Stimulated activated CD8-positive, alpha-beta memory T cell treated with anti-CD3 and anti-CD28 coated beads, Interleukin-12 subunit alpha, Interleukin-12 subunit beta, amount 100 ng/mL, for 4 hours (primary cell): ENCODE measurements at regions not wholly inside any gene's neighbourhood (a gene's known extent, or its start where the extent isn't known, plus 50 kb on each side); places are given as distances from the start of the nearest gene placed in this dataset.
"Not testable (repeated sequence)": the region's sequence is repeated elsewhere in the genome, so short reads cannot be mapped to it uniquely, and the experiment has no call there.

Experiments used
- DNase-seq: peaks from one replicate; pipeline ENCODE4 v3.0.0-alpha.2; 2020; ENCODE audit warnings: low read depth

DNA sequence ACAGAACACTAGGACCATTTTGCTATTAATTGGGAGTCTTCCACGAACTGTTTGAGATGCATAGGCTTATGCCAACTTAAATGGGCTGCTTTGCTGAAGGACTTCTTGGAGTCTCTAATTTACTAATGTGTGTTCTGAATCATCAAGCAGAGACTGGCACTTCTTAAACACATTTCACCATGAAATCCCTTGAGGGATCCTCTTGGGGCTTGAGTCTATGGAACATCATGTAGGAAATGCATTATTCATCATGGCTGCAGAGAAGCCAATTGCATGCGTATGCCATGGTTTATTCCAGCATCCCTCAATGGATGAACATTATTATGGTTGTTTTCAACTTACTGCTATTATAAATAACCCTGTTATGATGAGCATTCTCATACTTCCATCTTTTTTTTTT lies 73.4 kb downstream of the FGD2 start:
- no peak for DNase-seq

- no peak for DNase-seq
These were observed 75.7 kb downstream of the FGD2 start for GRCh38 chr6:37081042-37081607.

DNA sequence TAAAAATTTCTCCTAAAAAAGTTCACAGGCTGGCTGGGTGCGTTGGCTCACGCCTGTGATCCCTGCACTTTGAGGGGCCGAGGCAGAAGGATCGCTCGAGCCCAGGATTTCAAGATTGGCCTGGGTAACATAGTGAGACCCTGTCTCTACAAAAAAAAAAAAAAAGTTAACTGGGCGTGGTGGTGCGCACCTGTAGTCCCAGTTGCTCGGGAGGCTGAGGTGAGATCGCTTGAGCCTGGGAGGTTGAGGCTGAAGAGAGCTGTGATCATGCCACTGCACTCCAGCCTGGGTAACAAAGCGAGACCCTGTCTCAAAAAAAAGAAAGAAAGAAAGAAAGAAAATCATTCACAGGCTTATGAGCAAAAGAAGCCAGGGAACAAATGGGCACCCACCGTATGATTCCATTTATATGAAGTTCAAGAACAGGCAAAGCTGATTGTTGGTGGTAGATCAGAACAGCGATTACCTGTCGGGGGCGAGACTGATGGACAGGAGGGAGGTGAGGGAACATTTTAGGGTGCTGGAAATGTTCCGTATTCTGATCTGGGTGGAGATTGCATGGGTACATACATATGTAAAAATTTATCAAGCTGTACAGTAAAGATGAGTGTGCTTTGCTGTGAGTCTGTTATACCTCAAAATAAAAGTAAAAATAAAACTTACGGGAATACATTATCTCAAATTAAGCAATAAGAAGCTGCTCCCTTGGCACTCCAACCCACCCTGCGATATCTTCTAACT lies 77.1 kb downstream of the FGD2 start:
- no peak for DNase-seq

GRCh38 chr6:37083243-37084138 lies 78.0 kb downstream of the FGD2 start:
- DNase-seq: no peak

GRCh38 chr6:37084665-37085064 lies 79.2 kb downstream of the FGD2 start:
- DNase-seq: not testable (repeated sequence)

GRCh38 chr6:37085198-37085597 lies 79.7 kb downstream of the FGD2 start:
- DNase-seq: no peak

DNA sequence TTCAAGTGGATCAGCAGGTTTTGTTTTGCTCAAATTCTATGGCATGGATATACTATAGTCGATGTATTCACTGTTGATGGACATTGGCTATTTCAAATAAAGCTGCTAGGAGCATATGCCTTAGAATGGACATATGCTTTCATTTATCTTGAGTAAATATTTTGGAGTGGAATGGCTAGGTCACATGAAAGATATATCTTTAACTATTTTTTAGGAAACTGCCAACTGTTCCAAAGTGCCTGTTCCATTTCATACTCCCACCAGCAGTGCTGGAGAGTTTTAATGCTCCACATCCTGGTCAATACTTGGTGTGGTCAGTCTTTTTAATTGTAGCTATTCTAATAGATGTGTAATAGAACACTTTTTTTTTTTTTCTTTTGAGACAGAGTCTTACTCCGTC lies 81.1 kb upstream of the PIM1 start:
- DNase-seq: no peak

DNA sequence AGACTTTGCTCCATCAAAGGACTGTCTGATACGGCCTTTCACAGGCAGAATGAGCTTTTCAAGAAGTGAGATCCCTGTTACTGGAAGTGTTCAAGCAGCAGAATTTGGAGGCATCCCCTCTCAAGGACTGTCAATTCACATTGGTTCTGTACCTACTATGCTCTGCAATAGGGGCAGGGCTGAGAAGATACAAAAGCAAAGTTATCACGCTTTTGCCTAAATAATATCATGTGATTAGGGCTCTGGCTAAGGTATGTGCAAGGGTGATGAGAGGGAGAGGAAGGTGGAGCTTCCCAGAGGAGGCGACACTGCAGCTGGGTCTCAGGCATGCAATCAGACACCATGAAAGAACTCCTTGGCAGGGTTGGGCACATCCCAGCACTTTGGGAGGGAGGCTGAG lies 80.2 kb upstream of the PIM1 start:
- no peak for DNase-seq

- DNase-seq: not testable (repeated sequence)
These were observed 78.8 kb upstream of the PIM1 start for GRCh38 chr6:37091104-37091503.

- DNase-seq: not testable (repeated sequence)
These were observed 78.4 kb upstream of the PIM1 start for GRCh38 chr6:37091586-37091985.

- DNase-seq: no peak
These were observed 76.8 kb upstream of the PIM1 start for GRCh38 chr6:37092923-37093727.

DNA sequence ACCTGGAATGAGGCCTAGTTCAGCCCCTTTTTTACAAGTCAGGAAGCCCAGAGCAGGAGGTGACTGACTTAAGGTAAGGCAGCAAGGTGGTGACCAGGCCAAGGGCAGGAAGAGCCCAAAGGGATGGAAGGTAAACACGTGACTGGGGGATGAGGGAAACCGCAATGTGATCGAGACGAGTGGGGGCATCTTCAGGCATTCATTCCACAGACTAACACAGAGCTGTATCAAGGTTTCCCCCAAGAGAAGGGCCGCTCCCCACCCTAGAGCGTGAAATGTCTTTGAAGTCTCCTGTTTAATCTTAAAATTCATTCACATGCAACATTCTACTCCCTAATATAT lies 76.3 kb upstream of the PIM1 start:
- DNase-seq: no peak

GRCh38 chr6:37095997-37096396 lies 74.0 kb upstream of the PIM1 start:
- no peak for DNase-seq

DNA sequence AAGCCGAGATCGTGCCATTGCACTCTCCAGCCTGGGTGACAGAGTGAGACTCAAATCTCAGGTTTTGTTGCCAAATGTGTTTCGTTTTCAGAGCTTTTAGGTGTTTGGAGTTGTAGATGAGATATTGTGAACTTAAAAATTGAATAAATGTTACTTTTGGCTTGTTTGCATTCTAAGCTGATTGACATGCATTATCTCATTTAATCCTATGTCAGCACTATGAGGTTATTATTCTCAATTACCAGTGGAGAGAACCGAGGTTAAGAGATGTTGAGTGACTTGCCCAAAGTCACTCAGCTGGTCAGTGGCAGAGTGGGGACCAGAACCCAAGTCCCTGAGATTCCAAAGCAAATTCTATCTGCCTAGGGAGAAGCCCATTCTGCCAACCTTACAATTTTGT lies 72.6 kb upstream of the PIM1 start:
- DNase-seq: no peak

DNA sequence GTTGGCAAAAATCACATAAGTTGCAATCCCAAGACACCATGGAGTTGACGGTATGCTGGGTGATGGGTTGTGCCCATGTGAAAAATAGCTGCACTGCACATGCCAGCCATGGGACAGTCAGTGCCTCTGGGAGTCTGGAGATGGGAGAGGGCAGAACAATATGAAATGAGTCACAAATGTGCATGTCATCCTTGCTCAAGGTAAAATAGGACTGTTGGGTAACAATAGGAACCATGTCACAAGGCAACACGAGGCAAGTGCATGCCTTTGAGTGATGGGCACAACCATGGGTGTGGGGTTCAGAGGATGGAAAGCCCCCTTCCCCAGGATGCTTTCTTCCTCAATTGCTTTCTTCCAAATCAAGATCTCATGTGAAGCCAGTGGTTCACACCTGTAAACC lies 70.5 kb upstream of the PIM1 start:
- DNase-seq: no peak

DNA sequence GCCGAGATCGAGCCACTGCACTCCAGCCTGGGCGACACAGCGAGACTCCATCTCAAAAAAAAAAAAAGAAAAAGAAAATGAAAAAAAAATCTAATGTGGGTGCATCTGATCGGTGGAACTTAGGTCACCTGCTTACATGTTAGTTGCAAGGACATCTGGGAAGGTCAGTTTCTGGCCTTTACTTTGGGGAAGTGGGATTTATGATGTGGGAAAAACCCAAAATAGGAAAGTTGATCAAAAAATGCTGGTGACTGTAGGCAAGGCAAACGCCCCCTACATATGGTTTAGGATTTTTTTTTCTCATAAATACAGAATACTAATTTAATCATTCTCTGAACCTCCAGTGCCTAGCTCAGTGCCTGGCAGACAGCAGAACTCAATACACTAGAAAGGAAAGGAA lies 69.2 kb upstream of the PIM1 start:
- DNase-seq: no peak

DNA sequence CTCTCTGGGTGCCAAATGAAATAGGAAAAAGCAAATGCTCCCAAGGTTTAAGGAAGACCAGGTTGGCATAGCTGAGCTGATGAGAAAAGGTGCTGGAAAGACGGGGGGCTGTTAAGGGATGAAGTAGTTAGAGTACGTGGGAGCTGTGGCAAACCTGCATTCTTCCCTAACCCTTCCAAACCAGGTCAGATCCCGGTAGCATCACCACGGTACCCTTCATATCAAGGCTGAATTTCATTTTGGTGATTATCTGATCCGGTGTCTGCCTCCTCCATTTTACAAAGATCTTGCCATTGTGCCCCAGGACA lies 68.0 kb upstream of the PIM1 start:
- DNase-seq: no peak

- peak; percentile 41 for DNase-seq
These were observed 67.4 kb upstream of the PIM1 start for GRCh38 chr6:37102299-37103168.

DNA sequence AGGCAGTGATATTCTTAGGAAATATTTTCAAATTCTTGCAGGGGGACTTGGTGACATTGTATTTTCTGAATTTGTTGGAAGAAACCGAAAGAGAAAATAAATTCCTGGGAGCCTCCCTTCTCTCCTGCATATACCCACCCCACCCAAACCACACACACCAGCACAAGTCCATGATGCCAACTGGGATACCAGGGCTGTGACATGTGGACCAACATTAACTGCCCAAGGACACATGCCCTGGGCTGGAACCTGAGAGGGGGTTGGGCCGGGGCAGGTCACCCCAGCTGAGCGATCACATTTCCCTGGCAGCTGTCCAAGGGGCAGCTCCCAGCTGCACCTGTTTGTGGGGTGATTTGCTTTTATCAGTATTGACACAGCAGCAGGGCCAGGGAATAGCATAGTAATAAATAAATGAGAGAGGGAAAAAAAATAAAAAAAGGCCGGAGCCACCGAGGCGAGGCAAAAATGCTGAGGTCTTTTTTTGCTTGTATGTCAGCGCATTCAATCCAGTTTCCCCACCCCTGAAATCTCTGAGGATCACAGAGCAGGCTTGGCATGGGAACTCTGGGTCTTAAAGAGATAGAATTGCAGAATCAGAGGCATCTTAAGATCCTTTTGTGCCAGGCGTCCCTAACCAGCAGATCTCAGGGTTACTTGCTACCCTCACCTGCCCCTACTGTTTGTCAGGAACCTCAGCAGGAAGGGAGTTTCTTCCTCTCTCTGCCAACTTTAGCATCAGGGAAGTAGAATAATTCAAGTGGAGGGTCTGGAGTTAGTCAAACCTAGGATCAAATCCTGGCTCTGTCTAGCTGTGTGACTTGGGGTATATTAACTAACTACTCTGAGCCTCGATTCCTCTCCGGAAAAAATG lies 66.5 kb upstream of the PIM1 start:
- DNase-seq: no peak

GRCh38 chr6:37104824-37105147 lies 65.2 kb upstream of the PIM1 start:
- no peak for DNase-seq
